Raji (cell line): ENCODE measurements at regions not wholly inside any gene's neighbourhood (a gene's known extent, or its start where the extent isn't known, plus 50 kb on each side); places are given as distances from the start of the nearest gene placed in this dataset.

Experiments
- POLR2A ChIP-seq: IDR thresholded peaks from 2 replicates; pipeline ENCODE4 v1.6.1; 2011; ENCODE audit warnings: low read depth, low read length, control low read depth; ENCODE audit not compliant: insufficient read depth

DNA sequence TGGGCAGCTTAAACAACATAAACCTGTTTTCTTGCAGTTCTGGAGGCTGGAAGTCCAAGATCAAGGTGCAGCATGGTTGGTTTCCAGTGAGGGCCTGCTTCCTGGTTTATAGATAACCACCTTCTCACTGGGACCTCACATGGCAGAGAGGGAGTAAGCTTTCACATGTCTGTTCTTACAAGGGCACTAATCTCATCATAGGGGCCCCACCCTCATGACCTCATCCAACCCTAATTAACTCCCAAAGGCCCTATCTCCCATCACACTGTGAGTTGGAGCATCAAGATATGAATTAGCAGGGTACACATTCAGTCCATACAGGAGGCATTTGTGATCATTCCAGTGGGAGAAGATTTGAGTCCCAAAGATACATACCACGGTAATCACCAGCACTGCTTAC lies 50.5 kb upstream of the GRIN2A start:
- no peak for TF ChIP-seq POLR2A

DNA sequence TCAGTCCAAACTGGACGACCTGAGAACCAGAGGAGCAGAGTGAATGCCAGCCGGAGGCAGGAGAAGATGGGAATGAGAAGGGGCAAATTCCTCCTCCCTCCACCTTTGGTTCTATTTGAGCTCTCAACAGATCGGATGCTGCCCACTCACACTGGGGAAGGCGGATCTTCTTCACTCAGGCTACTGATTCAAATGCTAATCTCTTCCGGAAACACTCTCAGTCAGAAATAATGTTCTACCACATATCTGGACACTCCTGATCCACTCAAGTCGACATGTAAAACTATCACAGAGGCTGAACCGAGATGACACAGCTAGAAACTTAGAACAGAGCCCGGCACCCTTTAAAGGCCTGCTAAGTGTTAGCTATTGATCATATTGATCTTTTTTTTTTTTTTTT lies 57.4 kb upstream of the GRIN2A start:
- TF ChIP-seq POLR2A: no peak

DNA sequence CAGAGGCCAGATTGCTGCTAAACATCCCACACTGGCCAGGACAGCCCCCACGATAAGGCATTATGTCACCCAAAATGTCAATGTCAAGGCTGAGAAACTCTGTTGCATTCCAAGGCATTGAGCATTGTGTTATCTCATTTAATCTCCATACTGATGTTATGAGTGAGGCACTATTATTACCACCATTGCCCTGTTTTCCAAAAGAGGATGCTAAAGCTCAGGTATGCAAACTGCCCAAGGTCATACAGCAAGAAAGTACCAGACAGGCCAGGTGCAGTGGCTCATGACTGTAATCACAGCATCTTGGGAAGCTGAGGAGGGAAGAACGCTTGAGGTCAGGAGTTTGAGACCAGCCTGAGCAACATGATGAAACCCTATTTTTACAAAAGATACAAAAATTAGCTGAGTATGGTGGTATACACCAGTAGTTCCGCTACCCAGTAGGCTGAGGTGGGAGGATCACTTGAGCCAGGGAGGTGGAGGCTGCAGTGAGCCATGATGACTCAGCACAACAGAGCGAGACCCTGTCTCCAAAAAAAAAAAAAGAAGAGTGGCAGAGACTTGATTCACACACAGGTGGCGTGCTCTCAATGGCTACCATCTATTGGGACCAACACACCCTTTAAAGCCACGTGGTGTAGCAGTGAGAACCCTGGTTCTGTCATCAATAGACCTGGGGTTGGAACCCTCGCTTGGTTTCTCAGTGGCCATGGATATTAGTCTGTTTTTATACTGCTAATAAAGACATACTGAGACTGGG lies 58.8 kb upstream of the GRIN2A start:
- no peak for TF ChIP-seq POLR2A

DNA sequence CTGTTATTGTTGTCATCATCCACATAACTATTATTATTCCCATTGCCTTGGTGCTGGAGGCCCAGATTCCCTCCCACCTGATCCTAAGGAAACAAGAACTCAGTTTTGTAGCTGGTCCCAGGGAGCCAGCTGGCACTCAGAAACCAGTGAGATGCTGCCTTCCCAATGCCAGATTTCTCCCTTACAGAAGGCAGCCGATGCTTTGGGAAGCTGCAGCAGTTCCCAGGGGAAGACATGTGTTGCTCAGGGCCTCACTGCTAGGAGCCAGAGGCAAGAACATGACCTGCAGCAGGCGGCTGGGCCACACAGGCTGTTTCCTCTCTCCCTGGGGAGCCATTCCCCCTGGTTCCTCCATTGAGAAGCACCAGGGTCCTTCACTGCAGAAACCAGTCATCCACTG lies 59.9 kb upstream of the GRIN2A start:
- no peak for TF ChIP-seq POLR2A

DNA sequence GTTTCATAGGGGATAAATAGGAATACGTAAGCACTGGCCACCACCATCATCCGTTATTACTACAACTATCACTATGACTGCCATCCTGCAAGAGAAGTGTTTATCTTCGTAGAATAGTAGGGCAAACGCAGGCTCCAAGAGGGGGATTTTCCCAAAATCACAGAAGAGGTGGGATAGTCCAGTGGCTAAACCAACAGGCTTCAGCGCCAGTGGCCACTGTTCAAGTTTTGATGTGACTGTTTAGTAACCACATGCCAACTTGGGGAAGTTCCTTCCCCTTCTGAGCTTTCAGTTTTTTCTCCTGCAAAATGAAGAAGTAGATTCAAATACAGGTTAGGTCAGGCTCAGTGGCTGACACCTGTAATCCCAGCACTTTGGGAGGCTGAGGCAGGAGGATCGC lies 60.7 kb upstream of the GRIN2A start:
- TF ChIP-seq POLR2A: no peak

DNA sequence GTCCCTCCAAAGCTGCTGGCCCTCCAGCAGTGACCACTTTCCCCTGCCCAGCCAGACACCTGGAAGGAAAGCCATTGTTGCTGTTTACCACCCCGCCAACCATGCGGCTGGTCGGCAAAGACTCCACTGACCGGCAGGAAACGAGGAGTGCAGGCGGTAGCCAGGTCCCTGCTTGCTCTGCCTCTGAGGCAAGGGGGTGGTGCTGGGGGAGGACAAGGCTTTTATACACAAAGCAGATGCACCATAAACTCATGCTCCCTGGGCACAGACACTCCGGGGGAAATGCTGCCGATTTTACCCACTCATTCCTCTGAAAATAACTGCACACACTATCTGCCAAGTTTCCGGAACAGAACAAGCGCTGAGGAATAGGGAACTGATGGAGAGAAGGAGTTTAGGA lies 62.8 kb upstream of the GRIN2A start:
- no peak for TF ChIP-seq POLR2A

DNA sequence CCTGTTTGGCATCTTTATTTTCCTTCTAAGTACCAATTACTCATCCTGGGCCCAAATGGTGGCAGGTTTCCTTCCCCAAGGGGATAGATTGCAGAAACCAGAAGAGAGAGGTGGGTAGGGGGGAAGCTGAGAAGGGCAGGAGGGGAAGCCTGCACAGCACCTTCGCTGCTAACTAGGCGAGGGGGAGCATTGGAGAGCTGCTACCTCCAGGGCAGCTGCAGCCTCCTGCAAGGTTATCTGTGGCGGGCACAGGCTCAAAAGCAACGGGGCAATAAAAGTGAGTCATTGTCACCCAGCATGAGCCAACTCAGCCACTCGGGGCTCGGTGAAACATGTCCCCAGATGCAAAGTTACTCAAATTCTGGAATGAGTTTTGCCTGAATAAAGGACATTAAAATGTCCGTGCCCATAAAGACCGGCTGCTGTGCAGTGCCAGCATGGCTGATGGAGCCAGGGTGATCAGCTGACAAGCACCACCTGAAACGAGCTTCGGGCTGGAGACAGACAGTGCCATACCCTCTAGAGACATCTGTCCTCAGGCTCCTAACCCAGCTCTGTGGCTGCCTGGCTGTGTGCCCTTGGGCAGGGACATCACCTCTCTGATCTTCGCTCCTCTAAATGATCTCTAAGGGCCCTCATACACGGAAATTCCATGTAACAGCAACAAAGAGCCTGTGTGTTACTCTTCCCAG lies 68.1 kb upstream of the GRIN2A start:
- TF ChIP-seq POLR2A: no peak

DNA sequence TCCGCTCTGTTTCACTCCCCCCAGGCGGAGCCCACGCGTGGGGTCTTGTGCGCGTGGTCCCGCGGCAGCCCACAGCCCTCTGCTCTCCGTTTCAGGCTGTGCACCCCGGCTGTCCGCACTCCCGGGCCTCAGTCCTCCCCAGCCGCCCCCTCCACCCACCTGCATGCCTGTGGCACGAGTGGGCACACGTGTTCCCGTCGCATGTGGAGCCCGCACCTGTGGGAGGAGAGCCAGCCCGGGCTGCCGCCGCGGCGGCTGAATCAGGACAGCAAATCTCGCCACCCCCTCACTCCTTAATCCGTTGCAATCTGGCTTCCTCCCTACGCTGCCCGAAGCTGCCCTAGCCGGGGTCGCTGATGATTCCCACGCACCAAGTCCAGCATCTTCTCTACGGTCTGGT lies 69.9 kb upstream of the GRIN2A start:
- TF ChIP-seq POLR2A: no peak

DNA sequence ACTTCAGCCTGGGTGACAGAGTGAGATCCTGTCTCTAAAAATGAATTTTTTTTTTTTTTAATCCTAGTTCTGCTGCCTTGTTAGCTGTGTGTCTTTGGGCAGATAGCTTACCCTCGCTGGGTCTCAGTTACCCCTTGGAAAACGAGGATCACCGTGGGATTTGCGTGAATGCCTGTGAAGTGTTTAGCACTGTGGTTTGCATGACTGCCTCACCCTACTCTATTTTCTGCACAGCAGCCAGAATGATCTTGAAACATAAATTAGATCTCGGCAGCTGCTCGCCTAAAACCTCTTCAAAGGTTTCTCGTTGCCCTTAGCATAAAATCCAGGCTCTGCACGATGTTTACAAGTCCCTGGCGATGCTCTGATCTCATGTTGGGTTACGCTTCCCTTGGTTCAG lies 71.2 kb upstream of the GRIN2A start:
- TF ChIP-seq POLR2A: no peak

DNA sequence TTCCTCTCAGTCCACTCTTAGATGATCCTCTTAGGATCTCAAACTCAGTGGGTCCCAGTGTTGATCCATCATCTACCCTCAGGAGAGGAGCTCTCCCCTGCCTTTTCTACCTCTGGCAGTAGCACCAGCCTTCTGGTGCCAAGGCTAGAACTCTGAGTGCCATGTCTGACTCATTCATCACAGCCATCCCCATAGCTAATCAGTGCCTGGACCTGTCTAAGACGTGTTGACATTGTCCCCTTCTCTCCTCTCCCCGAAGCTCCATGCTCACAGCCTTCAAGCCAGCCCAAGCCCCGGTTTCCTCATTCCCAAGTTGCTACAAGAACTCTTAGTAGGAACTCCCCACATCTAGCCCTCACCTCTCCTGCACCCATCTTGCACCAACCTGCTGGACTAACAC lies 73.5 kb upstream of the GRIN2A start:
- TF ChIP-seq POLR2A: no peak

DNA sequence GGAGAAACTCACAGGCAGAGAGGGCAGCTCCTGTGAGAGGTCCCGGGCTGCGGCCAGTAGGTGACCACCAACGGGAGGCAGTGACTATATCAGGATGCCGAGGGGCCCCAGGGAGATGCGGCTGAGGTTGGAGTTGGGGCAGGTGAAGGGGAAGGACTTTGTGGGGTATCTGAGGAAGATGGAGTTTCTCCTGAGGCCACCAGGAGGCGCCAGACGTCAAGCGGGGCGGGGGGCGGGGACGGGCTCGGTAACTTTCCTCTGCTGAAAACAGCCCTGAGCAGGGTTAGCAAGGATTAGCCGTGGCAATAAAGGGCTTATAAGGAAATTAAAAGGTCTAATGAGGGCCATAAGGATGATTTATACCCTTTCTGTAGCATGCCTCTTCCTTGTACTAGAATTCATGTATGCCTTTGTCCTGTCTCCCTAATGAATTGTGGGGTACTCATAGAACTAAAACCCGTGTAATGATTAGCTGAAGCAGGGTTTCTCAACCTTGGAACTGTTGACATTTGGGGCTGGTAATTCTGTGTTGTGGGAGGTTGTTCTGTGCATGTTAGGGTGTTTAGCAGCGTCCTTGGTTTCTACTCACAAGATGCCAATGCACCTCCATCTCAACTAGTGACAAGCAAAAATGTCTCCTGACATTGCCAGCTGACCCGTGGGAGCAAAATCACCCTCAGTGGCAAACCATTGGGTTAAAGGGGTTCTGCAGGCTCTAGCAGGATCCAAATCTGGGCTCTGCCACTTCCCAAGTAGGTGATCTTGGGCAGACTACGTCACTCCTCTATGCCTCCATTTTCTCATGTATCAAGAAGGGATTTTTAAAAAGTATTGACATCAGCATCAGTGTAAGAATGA lies 74.8 kb upstream of the GRIN2A start:
- TF ChIP-seq POLR2A: no peak

DNA sequence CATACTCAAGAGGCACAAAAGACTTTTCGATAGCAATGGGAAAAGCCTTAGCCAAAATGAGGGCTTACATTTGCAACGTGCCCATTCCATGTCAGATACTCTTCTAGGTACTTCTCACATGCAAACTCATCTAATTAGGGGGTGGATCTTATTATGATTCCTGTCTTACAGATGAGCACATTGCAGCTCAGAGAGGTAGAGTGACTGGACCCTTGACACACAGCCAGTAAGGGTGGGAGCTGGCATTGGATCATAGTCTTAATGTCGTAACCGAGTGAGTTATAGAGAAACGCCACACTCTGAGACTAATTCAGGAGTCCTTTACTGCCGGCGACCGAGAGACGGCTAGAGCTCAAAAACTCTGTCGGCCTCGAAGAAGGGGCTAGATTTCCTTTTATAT lies 78.8 kb upstream of the GRIN2A start:
- no peak for TF ChIP-seq POLR2A

DNA sequence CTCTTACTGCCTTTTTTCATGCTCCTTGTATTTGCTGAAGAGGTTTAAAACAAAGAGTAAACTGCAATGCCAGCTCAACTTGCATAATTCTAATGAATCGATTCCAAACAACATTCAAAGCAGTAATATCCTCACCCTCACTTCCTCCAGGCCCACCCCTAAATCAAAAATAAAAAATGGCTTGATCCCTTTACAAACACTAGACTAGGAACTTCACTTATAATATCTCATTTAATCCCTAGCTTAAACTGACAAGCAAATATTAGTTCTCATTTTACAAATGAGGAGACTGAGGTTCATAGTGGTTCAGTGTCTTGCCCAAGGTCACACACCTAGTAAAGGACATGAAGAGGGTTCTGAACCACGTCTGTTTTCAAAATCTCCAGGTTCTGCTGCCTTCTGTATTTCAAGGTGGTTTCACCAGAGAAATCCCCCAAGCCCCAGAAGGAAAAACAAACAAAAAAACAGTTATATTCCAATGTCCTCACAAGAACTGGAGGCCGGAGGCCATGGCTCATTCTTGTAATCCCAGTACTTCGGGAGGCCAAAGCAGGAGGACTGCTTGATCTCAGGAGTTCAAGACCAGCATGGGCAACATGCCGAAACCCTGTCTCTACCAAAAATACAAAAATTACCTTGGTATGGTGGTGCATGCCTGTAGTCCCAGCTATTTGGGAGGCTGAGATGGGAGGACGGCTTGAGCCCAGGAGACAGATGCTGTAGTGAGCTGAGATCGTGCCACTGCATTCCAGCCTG lies 80.3 kb upstream of the GRIN2A start:
- TF ChIP-seq POLR2A: no peak

DNA sequence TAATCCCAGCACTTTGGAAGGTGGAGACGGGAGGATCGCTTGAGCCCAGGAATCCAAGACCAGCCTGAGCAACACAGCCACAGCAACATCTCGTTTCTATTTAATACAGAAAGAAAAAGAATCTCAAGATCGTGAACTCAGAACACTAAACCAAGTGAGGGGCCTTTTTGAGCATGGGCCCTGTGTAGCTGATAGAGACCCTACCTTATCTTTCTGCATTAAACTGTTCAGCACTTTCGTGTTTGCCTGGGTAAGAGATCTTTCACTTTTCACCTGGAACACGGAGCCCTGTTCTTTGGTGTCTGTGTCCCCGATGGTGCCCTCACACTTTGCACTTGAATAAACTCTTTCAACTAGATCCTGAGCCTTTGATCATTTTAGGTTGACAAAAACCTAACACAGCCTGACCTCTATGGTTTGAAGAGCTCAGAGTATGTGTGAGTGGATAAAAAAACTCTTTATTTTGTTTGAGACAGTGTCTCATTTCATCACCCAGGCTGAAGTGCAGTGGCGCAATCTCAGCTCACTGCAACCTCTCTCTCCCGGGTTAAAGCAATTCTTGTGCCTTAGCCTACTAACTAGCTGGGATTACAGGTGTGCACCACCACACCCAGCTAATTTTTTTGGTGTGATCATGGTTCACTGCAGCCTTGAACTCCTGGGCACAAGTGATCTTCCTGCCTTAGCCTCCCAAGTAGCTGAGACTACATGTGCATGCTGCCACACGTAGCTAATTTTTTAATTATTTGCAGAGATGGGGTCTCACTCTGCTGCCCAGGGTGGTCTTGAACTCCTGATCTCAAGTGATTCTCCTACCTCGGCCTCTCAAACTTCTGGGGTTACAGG lies 83.8 kb upstream of the GRIN2A start:
- no peak for TF ChIP-seq POLR2A

DNA sequence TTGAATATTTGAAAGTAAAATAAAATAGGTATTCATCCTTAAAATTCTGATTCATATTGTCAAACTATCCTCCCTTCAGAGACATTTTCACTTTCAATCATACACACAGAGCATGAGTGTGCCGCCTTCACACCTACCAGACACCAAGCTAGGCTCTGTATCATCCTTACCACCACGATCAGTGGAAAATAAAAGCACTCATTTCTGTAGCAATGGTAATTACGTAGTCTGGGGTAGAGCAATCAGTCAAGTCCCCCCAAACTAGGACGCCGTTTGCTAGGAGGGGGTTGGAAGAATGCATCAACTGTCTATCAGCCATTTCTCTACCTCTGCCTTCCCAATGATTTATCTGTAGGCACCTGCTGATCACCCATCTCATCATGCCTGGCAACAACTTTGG lies 84.6 kb upstream of the GRIN2A start:
- TF ChIP-seq POLR2A: no peak

DNA sequence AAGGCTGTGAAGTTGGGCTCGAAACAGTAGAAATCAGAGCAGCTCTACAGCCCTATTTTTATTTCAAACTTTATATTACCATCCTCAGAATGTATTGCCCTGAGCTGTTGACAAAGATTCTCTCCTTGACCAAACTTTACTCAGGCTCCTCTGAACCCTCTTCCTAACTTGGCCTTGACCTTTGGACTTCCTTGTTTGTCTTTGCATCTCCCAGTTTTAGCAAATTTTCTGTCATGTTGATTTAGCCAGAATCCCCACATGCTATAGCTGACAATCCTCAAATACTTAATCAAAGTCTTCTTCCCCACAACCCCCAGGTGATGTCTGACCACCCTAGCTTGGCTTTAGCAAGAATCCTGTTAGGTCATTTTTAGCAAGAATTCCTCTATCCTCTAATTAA lies 87.4 kb upstream of the GRIN2A start:
- no peak for TF ChIP-seq POLR2A
